ENCODE measurements at regions not wholly inside any gene's neighbourhood (a gene's known extent, or its start where the extent isn't known, plus 50 kb on each side); places are given as distances from the start of the nearest gene placed in this dataset.
A peak's percentile ranks its signal among the peaks of the same experiment; 100 is the strongest.

- ChIA-PET POLR2A (no interaction called here), CTCF (interaction anchor here (0.6 kb wide), 1 partner anchor 58 kb away, joined by 3 read pairs; no protein-coding TSS in a partner anchor)
- Histone ChIP-seq H3K4me3 (ENCODE audit: low read depth, low read length) (no peak overlapping the region), H3K27ac (ENCODE audit: extremely low read depth, low read depth, low read length) (no peak overlapping the region), H3K36me3 (ENCODE audit: control insufficient read depth in 2 of 2, insufficient read depth in 1 of 2, low read length in 2 of 2) (no peaks in the 10 kb centered on the region), H3K9me3 (ENCODE audit: control insufficient read depth, insufficient read depth, low read depth, low read length) (no peaks in the 10 kb centered on the region), H3K4me1 (ENCODE audit: control insufficient read depth, insufficient read depth, low read length) (peaks cover 22% of the 10 kb centered on the region)
- TF ChIP-seq ZNF501 (tag by site-specific recombination; IDR thresholded peaks at IDR 0.05): no peak
- no peak for TF ChIP-seq ZNF404 (tag by site-specific recombination; IDR thresholded peaks at IDR 0.05)
- TF ChIP-seq ZBTB48 (tag by site-specific recombination; IDR thresholded peaks at IDR 0.05): no peak
- TF ChIP-seq HIC1 (tag by site-specific recombination; IDR thresholded peaks at IDR 0.05): no peak
- TF ChIP-seq, protein P1, sequence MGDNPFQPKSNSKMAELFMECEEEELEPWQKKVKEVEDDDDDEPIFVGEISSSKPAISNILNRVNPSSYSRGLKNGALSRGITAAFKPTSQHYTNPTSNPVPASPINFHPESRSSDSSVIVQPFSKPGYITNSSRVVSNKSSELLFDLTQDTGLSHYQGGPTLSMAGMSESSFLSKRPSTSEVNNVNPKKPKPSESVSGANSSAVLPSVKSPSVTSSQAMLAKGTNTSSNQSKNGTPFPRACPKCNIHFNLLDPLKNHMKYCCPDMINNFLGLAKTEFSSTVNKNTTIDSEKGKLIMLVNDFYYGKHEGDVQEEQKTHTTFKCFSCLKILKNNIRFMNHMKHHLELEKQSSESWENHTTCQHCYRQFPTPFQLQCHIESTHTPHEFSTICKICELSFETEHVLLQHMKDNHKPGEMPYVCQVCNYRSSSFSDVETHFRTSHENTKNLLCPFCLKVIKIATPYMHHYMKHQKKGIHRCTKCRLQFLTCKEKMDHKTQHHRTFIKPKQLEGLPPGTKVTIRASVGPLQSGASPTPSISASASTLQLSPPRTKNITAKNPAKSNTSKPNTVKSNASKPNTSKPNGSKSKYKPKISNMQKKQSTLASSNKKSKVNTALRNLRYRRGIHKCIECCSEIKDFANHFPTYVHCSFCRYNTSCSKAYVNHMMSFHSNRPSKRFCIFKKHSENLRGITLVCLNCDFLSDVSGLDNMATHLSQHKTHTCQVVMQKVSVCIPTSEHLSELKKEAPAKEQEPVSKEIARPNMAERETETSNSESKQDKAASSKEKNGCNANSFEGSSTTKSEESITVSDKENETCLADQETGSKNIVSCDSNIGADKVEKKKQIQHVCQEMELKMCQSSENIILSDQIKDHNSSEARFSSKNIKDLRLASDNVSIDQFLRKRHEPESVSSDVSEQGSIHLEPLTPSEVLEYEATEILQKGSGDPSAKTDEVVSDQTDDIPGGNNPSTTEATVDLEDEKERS (tag by site-specific recombination; IDR thresholded peaks at IDR 0.05): no peak
- TF ChIP-seq, protein P2, sequence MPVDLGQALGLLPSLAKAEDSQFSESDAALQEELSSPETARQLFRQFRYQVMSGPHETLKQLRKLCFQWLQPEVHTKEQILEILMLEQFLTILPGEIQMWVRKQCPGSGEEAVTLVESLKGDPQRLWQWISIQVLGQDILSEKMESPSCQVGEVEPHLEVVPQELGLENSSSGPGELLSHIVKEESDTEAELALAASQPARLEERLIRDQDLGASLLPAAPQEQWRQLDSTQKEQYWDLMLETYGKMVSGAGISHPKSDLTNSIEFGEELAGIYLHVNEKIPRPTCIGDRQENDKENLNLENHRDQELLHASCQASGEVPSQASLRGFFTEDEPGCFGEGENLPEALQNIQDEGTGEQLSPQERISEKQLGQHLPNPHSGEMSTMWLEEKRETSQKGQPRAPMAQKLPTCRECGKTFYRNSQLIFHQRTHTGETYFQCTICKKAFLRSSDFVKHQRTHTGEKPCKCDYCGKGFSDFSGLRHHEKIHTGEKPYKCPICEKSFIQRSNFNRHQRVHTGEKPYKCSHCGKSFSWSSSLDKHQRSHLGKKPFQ (tag by site-specific recombination; IDR thresholded peaks at IDR 0.05): no peak
- TF ChIP-seq ZNF48 (tag by site-specific recombination; IDR thresholded peaks at IDR 0.05): no peak
Observed at GRCh38 chr21:15199414-15200383, 134.9 kb upstream of the NRIP1 start.

- Histone ChIP-seq H3K27ac (ENCODE audit: extremely low read depth, low read depth, low read length) (peak overlapping the region; percentile 74), H3K4me1 (ENCODE audit: control insufficient read depth, insufficient read depth, low read length) (peaks cover 24% of the 10 kb centered on the region), H3K4me3 (ENCODE audit: low read depth, low read length) (no peak overlapping the region), H3K36me3 (ENCODE audit: control insufficient read depth in 2 of 2, insufficient read depth in 1 of 2, low read length in 2 of 2) (no peaks in the 10 kb centered on the region), H3K9me3 (ENCODE audit: control insufficient read depth, insufficient read depth, low read depth, low read length) (no peaks in the 10 kb centered on the region)
- ChIA-PET CTCF (interaction anchor here (0.6 to 0.7 kb wide), 2 partner anchors 217 to 350 kb away, joined by 3 to 4 read pairs; no protein-coding TSS in a partner anchor), POLR2A (interaction anchor here (0.5 to 2.6 kb wide), 3 partner anchors 9 to 139 kb away, joined by 3 to 8 read pairs (median 4); partner anchors contain the start of gene NRIP1)
- TF ChIP-seq, protein P3, sequence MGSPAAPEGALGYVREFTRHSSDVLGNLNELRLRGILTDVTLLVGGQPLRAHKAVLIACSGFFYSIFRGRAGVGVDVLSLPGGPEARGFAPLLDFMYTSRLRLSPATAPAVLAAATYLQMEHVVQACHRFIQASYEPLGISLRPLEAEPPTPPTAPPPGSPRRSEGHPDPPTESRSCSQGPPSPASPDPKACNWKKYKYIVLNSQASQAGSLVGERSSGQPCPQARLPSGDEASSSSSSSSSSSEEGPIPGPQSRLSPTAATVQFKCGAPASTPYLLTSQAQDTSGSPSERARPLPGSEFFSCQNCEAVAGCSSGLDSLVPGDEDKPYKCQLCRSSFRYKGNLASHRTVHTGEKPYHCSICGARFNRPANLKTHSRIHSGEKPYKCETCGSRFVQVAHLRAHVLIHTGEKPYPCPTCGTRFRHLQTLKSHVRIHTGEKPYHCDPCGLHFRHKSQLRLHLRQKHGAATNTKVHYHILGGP (tag by site-specific recombination; IDR thresholded peaks at IDR 0.05): no peak
- TF ChIP-seq HOXC10 (CRISPR knock-in tag; IDR thresholded peaks at IDR 0.05) (no peak), ZFHX2 (tag by site-specific recombination; conservative IDR thresholded peaks at IDR 0.05) (no peak), GLIS1 (tag by site-specific recombination; IDR thresholded peaks at IDR 0.05) (peak; percentile 41), ZBTB7A (tag by site-specific recombination; IDR thresholded peaks at IDR 0.05; ENCODE audit: low read depth) (no peak), RBAK (tag by site-specific recombination; IDR thresholded peaks at IDR 0.05) (no peak), ZBTB11 (tag by site-specific recombination; conservative IDR thresholded peaks at IDR 0.05; ENCODE audit: low read depth) (no peak), ZNF292 (tag by site-specific recombination; IDR thresholded peaks at IDR 0.05; ENCODE audit: borderline replicate concordance, low read depth) (no peak), ZNF707 (tag by site-specific recombination; IDR thresholded peaks at IDR 0.05) (no peak), TSHZ1 (tag by site-specific recombination; IDR thresholded peaks at IDR 0.05; ENCODE audit: borderline replicate concordance) (no peak)
Observed at GRCh38 chr21:15203740-15204139, 138.9 kb upstream of the NRIP1 start.

Data from HEK293 (cell line).